A549 (cell line): ENCODE measurements at regions not wholly inside any gene's neighbourhood (a gene's known extent, or its start where the extent isn't known, plus 50 kb on each side); places are given as distances from the start of the nearest gene placed in this dataset.

ENCODE experiments used
- ATAC-seq, 2 experiments: fragments of 200-7000 bp in 1 of 2; fragments of >200 bp in 1 of 2; cut with Nextera tagmentation in 1 of 2; cut with Tn5 transposase in 1 of 2; 3 replicates each; pipeline versions ENCODE4 v1.8.0 to v1.9.1; 2018 to 2020; ENCODE audit warnings: mild to moderate bottlenecking in 1 of 2, moderate library complexity in 1 of 2
- CTCF ChIA-PET: fragments of 300-600 bp; sonication (Branson Sonifier 250); formaldehyde crosslinking; extraction: SDS; loops from one replicate; lab custom pipeline; 2021; ENCODE audit warnings: antibody characterized with exemption, inconsistent platforms; lab: Yijun Ruan, JAX
- POLR2A ChIA-PET: fragments of 350-600 bp; formaldehyde crosslinking; extraction: SDS; loops from one replicate; lab custom pipeline; 2021; ENCODE audit warnings: antibody characterized with exemption, inconsistent platforms; lab: Yijun Ruan, JAX
- DNase-seq, 2 experiments: peaks; one replicate each; pipeline versions ENCODE4 v3.0.0 to v3.0.0-alpha.2; 2011 to 2016; ENCODE audit warnings: low read depth in 1 of 2, low spot score in 1 of 2
- FAIRE-seq: peaks from 2 replicates; lab custom pipeline; 2011; peaks lifted over from hg19 to GRCh38; lab: Jason Lieb, UNC
- H3K27ac ChIP-seq, 2 experiments: fragments of >200 bp; sonication (Bioruptor Twin); formaldehyde crosslinking; 3 replicates each; pipeline ENCODE4 v1.5.1; 2016 to 2017
- H3K4me1 ChIP-seq: fragments of >200 bp; sonication (Bioruptor Twin); formaldehyde crosslinking; 3 replicates; pipeline ENCODE4 v1.6.1; 2016
- H3K4me2 ChIP-seq: fragments of >200 bp; sonication (Bioruptor Twin); formaldehyde crosslinking; 3 replicates; pipeline ENCODE4 v1.6.1; 2016
- H3K4me3 ChIP-seq: fragments of >200 bp; sonication (Bioruptor Twin); formaldehyde crosslinking; 3 replicates; pipeline ENCODE4 v1.5.1; 2016
- H3K9me3 ChIP-seq: fragments of >200 bp; sonication (Bioruptor Twin); formaldehyde crosslinking; 3 replicates; pipeline ENCODE4 v1.6.1; 2016
- CEBPB ChIP-seq, 2 experiments: fragments of >200 bp in 1 of 2; sonication (Bioruptor Twin) in 1 of 2; formaldehyde crosslinking in 1 of 2; IDR thresholded peaks; 2 replicates each; pipeline ENCODE4 v1.6.1; 2012 to 2016
- CTCF ChIP-seq: fragments of >200 bp; sonication (Bioruptor Twin); formaldehyde crosslinking; IDR thresholded peaks from 3 replicates; pipeline ENCODE4 v1.5.1; 2016
- ESRRA ChIP-seq: fragments of 150-350 bp; IDR thresholded peaks from 2 replicates; pipeline ENCODE4 v1.6.1; 2014; ENCODE audit warnings: mild to moderate bottlenecking, low read length, borderline replicate concordance
- FOSB ChIP-seq: fragments of 250-450 bp; sonication (Bioruptor Pico); IDR thresholded peaks from 2 replicates; pipeline ENCODE4 v1.5.0; 2020; ENCODE audit warnings: mild to moderate bottlenecking, moderate library complexity
- GATA3 ChIP-seq: IDR thresholded peaks from 2 replicates; pipeline ENCODE4 v1.6.1; 2012; ENCODE audit warnings: borderline replicate concordance
- HEYL ChIP-seq: fragments of 250-450 bp; sonication (Bioruptor Pico); IDR thresholded peaks from 2 replicates; pipeline ENCODE4 v1.8.0; 2021; ENCODE audit warnings: mild to moderate bottlenecking, moderate library complexity
- JUN ChIP-seq, 2 experiments: fragments of >200 bp; sonication (Bioruptor Twin); formaldehyde crosslinking; IDR thresholded peaks; 2 replicates in 1 of 2; 3 replicates in 1 of 2; pipeline ENCODE4 v1.6.1; 2016 to 2017
- KDM1A ChIP-seq: fragments of 200-600 bp; sonication (generic); IDR thresholded peaks from 2 replicates; pipeline ENCODE4 v1.6.1; 2016; ENCODE audit warnings: low read depth, mild to moderate bottlenecking
- MAX ChIP-seq: IDR thresholded peaks from 2 replicates; pipeline ENCODE4 v1.6.1; 2012
- MYC ChIP-seq: IDR thresholded peaks from 2 replicates; pipeline ENCODE4 v1.6.1; 2012; ENCODE audit warnings: mild to moderate bottlenecking, inconsistent platforms, low read length, improper control_type of control experiment, borderline replicate concordance
- NFE2L2 ChIP-seq: fragments of 150-350 bp; conservative IDR thresholded peaks from 2 replicates; pipeline ENCODE4 v1.6.1; 2014; ENCODE audit warnings: low read length
- NPAS2 ChIP-seq: fragments of 250-450 bp; sonication (Bioruptor Pico); IDR thresholded peaks from 2 replicates; pipeline ENCODE4 v1.8.0; 2022; ENCODE audit warnings: mild to moderate bottlenecking, moderate library complexity, borderline replicate concordance
- PBX3 ChIP-seq: IDR thresholded peaks from 2 replicates; pipeline ENCODE4 v1.6.1; 2012
- POLR2AphosphoS2 ChIP-seq: conservative IDR thresholded peaks from 2 replicates; pipeline ENCODE4 v1.6.1; 2012; ENCODE audit warnings: low read length, improper control_type of control experiment, inconsistent platforms
- RAD21 ChIP-seq, 2 experiments: fragments of >200 bp in 1 of 2; sonication (Bioruptor Twin) in 1 of 2; formaldehyde crosslinking in 1 of 2; IDR thresholded peaks in 1 of 2; conservative IDR thresholded peaks in 1 of 2; 2 replicates in 1 of 2; 3 replicates in 1 of 2; pipeline ENCODE4 v1.6.1; 2012 to 2018; ENCODE audit warnings: inconsistent platforms in 1 of 2
- RARB ChIP-seq: fragments of 250-450 bp; sonication (Bioruptor Pico); IDR thresholded peaks from 2 replicates; pipeline ENCODE4 v1.8.0; 2021; ENCODE audit warnings: mild to moderate bottlenecking, moderate library complexity
- REST ChIP-seq: fragments of 200-600 bp; sonication (generic); IDR thresholded peaks from 2 replicates; pipeline ENCODE4 v1.6.1; 2016; ENCODE audit warnings: antibody characterized with exemption, mild to moderate bottlenecking, moderate library complexity
- RFX5 ChIP-seq: fragments of 450-650 bp; IDR thresholded peaks from 2 replicates; pipeline ENCODE4 v1.7.1; 2014; ENCODE audit warnings: antibody characterized with exemption, mild to moderate bottlenecking, moderate library complexity
- SMC3 ChIP-seq: fragments of >200 bp; sonication (Bioruptor Twin); formaldehyde crosslinking; IDR thresholded peaks from 3 replicates; pipeline ENCODE4 v1.6.1; 2018; ENCODE audit warnings: inconsistent platforms
- TP53 ChIP-seq: fragments of 250-450 bp; sonication (Bioruptor Pico); IDR thresholded peaks from 2 replicates; pipeline ENCODE4 v1.5.0; 2021; ENCODE audit warnings: mild to moderate bottlenecking, moderate library complexity
- ZFP36 ChIP-seq: fragments of 450-650 bp; IDR thresholded peaks from 2 replicates; pipeline ENCODE4 v1.6.1; 2014; ENCODE audit warnings: borderline replicate concordance; ENCODE audit not compliant: partially characterized antibody
- WGBS: methylation state at CpG from one replicate; pipeline ENCODE4 v1.1.6; 2017; ENCODE audit errors: missing lambda C conversion rate; 5-methylcytosine and 5-hydroxymethylcytosine counted together
- TF ChIP-seq, protein P1 (sequence below): fragments of 150-350 bp; IDR thresholded peaks from 2 replicates; pipeline ENCODE4 v1.6.1; 2014; ENCODE audit warnings: low read depth, mild to moderate bottlenecking, low read length

DNA sequence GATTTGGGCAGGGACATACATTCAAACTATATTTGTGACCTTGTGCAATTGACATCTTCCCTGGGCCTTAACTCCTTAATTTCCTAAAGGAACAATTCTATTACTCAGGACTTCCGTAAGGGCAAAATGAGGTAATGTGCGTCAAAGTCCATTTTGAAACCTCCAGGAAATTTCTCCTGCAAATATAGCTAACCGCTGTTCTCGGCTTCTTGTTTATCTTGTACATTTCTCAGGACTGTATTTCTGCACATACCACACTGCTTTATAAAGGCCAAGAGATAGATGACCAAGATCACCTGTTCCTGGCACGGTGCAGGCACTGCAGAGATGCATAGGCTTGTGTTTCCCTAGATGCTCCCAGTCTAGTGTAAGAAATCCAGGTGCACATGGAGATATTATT lies 1009.4 kb downstream of the BCL11B start:
- FAIRE-seq = no peak
- TF ChIP-seq FOSB = no peak
- TF ChIP-seq PBX3 = no peak
- TF ChIP-seq ZFP36 = no peak
- TF ChIP-seq ESRRA = no peak
- TF ChIP-seq HEYL = no peak
- no peak for TF ChIP-seq RFX5
- TF ChIP-seq SMC3 = no peak
- TF ChIP-seq NPAS2 (CRISPR knock-in tag) = no peak
- TF ChIP-seq GATA3 = no peak
- TF ChIP-seq, protein P1, sequence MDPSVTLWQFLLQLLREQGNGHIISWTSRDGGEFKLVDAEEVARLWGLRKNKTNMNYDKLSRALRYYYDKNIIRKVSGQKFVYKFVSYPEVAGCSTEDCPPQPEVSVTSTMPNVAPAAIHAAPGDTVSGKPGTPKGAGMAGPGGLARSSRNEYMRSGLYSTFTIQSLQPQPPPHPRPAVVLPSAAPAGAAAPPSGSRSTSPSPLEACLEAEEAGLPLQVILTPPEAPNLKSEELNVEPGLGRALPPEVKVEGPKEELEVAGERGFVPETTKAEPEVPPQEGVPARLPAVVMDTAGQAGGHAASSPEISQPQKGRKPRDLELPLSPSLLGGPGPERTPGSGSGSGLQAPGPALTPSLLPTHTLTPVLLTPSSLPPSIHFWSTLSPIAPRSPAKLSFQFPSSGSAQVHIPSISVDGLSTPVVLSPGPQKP = no peak
- no peak for TF ChIP-seq MAX
- no peak for TF ChIP-seq CEBPB (IDR thresholded peaks at IDR 0.05)
- TF ChIP-seq RAD21 (conservative IDR thresholded peaks at IDR 0.05 in 1 of 2, IDR thresholded peaks at IDR 0.05 in 1 of 2) = no peak
- no peak for TF ChIP-seq JUN (IDR thresholded peaks at IDR 0.05)
- no peak for TF ChIP-seq REST
- TF ChIP-seq KDM1A = no peak
- TF ChIP-seq RARB (CRISPR knock-in tag) = no peak
- TF ChIP-seq TP53 (CRISPR knock-in tag) = no peak
- TF ChIP-seq, all 56 proteins: peak for 0
- ChIA-PET POLR2A (no interaction called here), CTCF (no interaction called here)
- no peaks in the 10 kb centered on the region for H3K4me1 ChIP-seq
- DNase-seq = no peak
- no peak overlapping the region for H3K4me3 ChIP-seq
- no peak overlapping the region for H3K4me2 ChIP-seq
- no peak overlapping the region for H3K27ac ChIP-seq
- ATAC-seq = no peak
- 38% methylated on average over 5 of the region's 5 CpGs for WGBS
- H3K9me3 ChIP-seq = no peaks in the 10 kb centered on the region

- DNase-seq (no peak), FAIRE-seq (no peak), ATAC-seq (no peak)
- H3K4me3 ChIP-seq = no peak overlapping the region
- CTCF ChIA-PET = no interaction called here
- no peak overlapping the region for H3K27ac ChIP-seq
- H3K9me3 ChIP-seq = no peaks in the 10 kb centered on the region
- H3K4me2 ChIP-seq = no peak overlapping the region
- no peak for TF ChIP-seq NFE2L2
- no peak for TF ChIP-seq CTCF
- TF ChIP-seq MAX = no peak
- no peak for TF ChIP-seq CEBPB (IDR thresholded peaks at IDR 0.05)
- TF ChIP-seq POLR2AphosphoS2 = no peak
- no peak for TF ChIP-seq MYC
- TF ChIP-seq, all 56 proteins: peak for 0
- no peaks in the 10 kb centered on the region for H3K4me1 ChIP-seq
- POLR2A ChIA-PET = no interaction called here
These were observed 1002.5 kb downstream of the BCL11B start for GRCh38 chr14:98269533-98269932.
